Endometrial microvascular endothelial cells (primary cell): ENCODE measurements at regions not wholly inside any gene's neighbourhood (a gene's known extent, or its start where the extent isn't known, plus 50 kb on each side); places are given as distances from the start of the nearest gene placed in this dataset.
"Not testable (repeated sequence)": the region's sequence is repeated elsewhere in the genome, so short reads cannot be mapped to it uniquely, and the experiment has no call there.

ENCODE experiments used
- in situ Hi-C: cut with HindIII; loops from 2 replicates; pipeline ENCODE4 v1.10.0; 2017; ENCODE audit warnings: low sequenced_read_pairs, low pct_unique_long_range_greater_than_20kb; ENCODE audit errors: inconsistent ontology term

DNA sequence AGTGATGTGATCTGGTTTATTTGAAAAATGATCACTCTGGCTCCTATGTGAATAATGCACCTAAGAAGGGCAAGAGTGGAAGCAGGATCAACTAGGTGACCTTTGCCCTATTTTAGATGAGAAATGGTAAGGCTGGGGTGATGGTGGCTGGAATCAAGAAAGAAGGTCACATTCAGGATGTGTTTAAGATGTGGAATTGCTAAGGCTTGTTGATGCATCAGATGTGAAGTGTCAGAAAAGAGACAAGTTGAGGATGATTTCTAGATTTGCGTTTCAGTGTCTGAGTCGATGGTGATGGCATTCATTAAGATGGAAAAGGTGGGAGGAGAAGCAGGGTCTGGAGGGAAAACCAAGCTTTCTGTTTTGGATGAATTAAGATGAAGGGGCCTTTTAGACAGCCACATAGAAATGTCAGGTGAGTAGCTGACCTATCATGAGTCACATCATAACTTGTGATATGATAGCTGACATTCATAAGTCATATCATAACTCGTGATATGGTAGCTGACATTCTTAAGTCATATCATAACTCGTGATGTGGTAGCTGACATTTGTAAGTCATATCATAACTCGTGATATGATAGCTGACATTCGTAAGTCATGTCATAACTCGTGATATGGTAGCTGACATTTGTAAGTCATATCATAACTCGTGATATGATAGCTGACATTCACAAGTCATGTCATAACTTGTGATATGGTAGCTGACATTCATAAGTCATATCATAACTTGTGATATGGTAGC, 101.2 kb upstream of the SEC11C start:
- in situ Hi-C loops, result no loop called here

GRCh38 chr18:59039040-59039320, 100.7 kb upstream of the SEC11C start:
- in situ Hi-C loops, result not testable (repeated sequence)

DNA sequence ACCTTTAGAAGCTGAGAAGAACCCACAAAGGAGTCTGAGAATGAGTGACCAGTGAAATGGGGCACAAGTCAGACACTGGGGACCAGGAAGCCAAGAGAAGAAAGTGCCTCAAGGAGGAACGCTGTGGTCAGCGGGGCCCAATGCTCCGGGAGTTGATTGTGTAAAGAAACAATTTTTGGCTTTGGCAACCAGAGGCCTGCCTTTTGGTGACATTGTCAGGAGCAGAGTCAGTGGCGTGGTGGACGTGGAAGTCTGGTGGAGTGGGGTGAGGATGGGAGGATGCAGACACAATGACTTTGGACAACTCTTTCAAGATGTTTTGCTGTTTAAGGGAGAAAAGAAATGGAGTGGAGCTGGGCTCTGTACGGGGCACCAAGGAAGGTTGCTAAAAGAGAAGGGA, 100.2 kb upstream of the SEC11C start:
- in situ Hi-C loops, result no loop called here

GRCh38 chr18:59040770-59041148, 98.9 kb upstream of the SEC11C start:
- in situ Hi-C loops, result no loop called here

- in situ Hi-C loops, result no loop called here
Observed at GRCh38 chr18:59041296-59041695, 98.4 kb upstream of the SEC11C start.

DNA sequence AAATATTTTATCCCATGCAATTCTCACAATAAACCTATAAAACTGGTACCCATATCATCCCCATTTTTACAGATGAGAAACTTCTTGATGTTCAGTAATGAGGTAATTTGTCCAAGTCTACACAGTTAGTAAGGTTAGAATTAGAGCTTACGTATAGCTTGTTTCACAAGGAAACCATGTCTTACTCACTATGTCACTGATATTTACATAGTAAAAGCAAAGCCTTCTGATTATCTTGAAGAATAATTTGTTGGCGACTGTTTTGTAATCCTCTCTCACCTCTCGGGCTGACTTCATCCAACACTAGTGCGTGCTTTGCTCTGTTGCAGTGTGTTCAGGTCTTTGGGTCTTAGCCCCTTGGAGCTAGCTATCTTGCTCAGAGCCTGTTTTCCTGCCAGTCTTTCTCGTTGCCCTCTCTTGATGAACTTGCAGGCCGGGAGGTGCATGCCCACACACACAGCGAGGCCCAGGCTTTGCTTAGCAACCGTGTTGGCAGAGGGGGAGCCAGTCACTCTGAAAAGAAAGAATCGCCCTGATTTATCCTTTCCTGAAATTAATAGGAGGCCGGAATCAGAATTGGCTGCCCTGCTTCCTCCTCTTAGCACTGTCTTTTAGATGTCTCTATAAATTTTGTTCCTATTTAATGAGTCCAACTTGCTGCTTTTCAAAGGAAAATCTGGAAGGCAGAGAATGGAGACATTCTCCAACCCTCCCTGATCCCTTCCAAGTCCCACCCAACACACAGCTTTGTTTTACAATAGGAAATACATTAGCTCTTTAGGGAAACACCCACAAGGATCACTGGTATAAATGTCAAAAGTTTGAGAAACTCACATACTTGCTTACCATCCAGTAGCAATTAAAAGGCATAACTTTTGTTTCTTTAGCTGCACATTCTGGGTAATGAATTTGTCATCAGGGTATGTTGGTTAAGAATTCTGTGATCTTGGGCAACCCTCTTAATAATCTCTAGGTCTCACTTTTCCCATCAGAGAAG, 97.6 kb upstream of the SEC11C start:
- in situ Hi-C loops, result no loop called here

DNA sequence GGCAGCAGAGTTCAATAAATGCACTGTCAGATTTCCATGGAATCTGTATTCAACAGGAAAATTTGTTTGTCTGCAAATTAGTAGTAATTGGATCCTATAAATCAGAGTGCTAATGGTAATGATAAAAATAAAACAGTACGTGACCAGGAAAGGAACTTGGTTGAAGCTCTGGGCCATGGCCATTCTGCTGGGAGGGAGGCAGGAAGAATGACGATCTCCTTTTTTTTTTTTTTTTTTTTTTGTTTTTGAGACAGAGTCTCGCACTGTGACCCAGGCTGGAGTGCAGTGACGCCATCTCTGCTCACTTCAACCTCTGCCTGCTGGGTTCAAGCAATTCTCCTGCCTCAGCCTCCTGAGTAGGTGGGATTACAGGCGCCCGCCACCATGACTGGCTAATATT, 94.8 kb upstream of the SEC11C start:
- in situ Hi-C loops, result no loop called here

DNA sequence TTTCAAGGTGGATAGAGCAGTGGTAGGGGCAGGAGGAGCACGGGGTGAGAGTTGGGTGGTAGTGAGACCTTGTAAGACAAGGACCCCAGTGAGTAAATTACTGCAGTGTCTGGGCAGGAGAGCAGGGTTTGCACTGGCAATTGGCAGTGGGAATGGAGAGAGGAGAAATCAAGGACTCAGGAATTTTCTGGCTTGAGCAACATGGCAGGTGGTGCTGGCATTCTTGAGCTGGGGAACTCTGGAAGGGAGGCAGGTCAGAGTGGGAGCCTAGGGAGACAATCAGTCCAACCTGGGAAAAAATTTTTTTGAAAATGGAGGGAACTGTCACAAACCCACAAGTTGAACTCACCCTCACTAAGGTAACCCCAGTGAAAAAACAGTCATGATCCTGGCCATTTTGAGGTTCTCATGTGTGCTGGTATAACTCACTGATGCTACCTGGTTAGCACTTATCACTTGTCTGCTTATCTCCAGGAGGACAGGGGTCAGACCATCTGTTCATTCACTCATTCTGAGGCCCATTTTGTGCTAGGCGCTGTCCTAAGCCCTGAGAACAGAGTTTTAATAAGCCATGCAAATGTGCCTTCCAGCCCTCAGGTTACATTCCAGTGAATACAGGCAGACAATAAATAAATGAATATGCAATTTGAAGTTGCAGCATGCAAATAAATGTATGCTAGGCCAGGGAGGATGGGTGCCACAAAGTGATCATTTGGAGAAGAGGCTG, 92.2 kb upstream of the SEC11C start:
- in situ Hi-C loops, result no loop called here

- in situ Hi-C loops, result no loop called here
Observed at GRCh38 chr18:59048048-59048363, 91.7 kb upstream of the SEC11C start.

DNA sequence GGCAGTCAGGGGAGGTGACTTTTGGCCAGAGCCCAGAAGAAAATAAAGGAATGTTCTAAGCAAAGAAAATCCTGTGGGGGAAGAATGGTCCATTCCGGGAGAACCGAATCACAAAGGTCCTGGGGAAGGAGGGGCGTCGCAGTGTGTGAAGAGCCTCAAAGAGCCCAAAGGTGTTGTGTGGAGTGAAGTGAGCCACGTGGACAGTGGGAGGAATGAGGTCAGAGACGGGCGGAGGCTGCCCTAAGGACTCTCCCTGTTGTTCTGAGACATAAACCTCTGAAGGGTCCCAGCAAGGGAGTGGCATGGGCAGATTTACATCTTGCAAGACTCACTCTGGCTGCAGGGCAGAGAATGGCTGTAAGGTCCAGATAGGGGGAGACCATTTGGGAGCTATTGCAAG, 91.3 kb upstream of the SEC11C start:
- in situ Hi-C loops, result no loop called here

DNA sequence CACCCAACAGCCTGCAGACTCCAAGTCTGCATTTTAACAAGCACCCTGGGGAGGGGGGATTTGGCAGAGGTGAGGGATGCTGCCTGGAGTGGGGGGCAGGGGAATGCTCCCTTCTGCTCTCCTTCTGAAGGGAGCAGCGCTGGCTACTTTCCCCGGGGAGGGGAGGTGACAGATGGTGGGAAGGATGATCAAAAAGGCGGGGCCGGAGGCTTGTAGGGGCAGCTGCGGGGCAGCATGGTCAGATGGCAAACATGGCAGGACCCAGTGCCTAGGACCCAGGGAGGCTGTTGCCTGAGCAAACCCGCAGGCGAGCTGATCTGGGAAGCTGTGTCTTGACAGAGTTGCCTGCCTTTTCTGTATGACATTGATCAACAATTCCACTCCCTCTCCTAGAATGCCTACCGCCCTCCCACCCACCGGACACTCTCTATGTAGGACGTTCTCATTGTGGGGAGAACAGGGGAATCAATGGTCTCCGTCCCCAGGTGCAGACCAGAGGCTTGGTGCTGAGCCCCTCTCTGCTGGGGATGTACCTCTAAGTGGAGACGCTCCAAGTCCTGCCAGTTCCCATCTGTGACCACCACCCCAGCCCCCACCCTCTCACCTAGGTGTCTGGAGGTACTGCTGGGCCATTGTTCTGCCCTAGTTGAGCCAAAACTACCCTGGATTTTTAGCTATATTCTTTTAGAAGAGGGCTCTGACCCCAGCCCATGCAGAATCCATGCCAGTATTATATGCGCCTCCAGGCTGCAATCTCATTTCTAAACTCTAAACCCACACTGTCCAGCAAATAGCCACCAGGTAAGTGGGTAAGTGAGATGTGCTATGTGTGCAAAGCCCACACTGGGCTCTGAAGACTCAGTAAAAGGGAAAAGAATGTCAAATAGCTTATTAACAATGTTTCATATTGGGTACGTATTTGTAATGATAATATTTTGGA, 89.7 kb upstream of the SEC11C start:
- in situ Hi-C loops, result loop anchor here (25.0 kb wide), 1 partner anchor 263 kb away; no protein-coding TSS in a partner anchor

- in situ Hi-C loops, result loop anchor here (25.0 kb wide), 1 partner anchor 263 kb away; no protein-coding TSS in a partner anchor
Observed at GRCh38 chr18:59050661-59051057, 89.0 kb upstream of the SEC11C start.

DNA sequence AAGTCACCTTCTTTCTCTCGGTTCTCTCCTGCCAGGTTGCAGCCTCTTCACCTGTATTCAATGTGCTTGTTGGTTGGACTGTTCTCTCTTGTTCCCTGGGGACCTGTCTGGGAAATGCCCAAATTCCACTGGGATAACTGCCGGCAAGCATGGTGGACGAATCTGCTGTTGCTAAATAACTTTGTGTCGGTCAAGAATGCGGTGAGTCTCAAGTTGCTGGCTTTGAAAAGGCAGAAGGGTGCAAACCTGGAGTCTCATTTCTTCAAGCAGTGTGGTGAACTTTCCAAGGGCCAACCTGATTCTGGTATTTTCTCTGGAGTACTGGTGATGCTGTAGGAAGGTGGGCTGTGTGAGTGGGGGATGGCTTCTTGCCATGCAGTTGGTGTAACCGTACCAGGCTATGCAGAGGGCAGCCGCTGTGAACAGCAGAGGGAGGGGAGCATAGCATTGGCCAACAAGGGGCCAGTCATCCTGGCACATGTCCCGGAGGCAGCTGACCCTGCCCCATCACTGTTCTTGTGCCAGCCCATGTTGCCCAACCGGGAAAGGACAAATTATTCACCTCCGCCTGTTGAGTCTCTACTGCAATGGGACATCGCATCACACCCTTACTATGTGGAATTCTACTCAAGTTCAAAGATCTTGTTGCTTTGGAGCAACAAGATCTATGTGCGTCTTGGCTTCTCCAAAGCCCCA, 88.1 kb upstream of the SEC11C start:
- in situ Hi-C loops, result loop anchor here (25.0 kb wide), 1 partner anchor 264 kb away; no protein-coding TSS in a partner anchor

DNA sequence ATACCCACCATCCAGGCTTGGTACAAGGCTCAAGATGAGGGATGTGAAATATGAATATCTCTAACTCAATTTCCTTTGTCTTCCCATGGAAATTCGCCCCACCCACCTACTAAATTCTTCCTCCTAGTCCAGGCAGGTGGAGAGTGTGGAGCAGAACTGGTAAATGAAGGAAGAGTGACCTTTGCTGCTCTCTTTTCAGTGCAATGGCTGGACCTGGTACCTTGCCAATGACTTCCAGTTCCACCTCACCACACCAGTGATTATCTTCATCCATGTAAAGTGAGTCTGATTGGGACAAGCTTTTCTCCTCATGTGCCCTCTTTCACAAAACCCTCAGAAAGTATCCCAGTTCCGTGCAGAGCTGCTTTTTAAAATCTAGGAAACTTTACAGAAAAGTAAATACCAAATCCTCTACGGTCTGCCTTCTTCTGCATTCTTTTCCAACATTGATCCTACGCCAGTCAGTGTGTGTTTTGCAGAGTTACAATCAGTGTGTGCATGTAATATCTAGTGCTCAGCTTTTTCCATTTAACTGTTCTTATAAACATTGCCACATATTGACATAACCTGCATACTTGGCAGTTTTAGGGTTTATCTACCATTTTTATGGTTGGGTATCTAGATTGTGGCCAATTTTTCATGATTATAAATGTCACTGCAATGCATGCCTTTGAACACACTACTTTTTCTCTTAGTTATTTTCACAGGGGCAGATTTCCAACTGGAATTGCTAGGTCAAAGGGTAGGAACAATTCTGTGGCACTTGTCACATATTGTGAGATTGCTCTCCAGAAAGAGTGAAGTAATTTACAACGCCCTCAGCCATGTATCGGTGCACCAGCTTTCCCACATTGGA, 86.5 kb upstream of the SEC11C start:
- in situ Hi-C loops, result loop anchor here (25.0 kb wide), 1 partner anchor 266 kb away; no protein-coding TSS in a partner anchor

- in situ Hi-C loops, result loop anchor here (25.0 kb wide), 1 partner anchor 267 kb away; no protein-coding TSS in a partner anchor
Observed at GRCh38 chr18:59054496-59055287, 85.0 kb upstream of the SEC11C start.

- in situ Hi-C loops, result loop anchor here (25.0 kb wide), 1 partner anchor 268 kb away; no protein-coding TSS in a partner anchor
Observed at GRCh38 chr18:59055345-59056032, 84.2 kb upstream of the SEC11C start.
